ENCODE measurements at regions not wholly inside any gene's neighbourhood (a gene's known extent, or its start where the extent isn't known, plus 50 kb on each side); places are given as distances from the start of the nearest gene placed in this dataset.

DNA sequence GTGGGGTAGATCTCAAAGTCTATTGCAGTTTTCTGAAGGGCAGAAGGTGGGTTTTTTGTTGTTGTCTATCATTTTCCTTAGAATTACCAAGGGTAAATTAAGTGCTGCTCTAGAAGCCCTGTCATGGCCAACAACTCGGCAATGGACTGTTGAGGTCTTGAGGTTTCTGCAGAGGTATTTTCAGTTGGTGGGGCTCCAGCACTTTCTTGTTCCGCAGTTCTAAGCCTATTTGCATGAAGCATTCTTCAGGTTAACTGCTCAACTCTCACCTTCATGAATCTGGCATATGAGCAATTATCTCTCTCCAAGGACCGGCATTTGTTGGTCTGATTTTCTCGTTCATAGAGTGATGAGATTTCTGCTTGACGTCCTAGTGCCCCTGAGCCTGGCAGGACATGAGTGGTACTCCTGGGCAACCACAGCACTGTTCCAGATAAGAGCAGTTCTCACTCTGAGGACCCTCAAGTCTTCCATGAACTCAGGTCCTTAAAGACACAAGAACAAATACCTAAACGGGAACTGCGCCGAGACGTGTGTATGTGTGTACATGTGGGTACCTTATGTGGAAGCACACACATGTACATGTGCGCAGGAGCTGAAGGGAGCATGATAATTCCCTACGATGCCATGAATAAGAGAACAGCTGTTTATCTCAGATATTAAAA lies 544.5 kb downstream of the CSNK1G3 start:
- Mint-ChIP-seq H3K4me3 (no peak overlapping the region), H3K9me3 (no peaks in the 10 kb centered on the region), H3K4me1 (no peaks in the 10 kb centered on the region), H3K27ac (no peak overlapping the region), H3K27me3 (peaks cover 1% of the 10 kb centered on the region), H3K36me3 (no peaks in the 10 kb centered on the region)

DNA sequence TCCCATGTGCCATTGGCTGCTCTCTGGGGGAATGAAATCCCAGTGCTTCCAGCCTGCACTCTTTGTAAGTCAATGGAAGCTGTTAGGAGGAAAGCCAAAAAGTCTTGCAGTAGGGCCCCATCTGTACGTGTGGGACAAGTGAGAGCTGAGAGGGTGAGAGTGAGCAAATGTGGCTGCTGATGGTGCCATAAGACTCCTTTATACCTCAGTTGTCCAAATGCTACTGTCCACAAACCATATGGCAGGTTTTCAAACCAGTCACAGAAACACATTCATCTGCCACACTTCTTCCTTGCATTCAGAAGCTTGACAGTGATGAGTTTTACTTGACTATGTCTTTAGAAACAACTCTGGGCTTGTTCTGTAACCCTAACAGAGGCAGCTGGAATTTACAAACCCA lies 543.8 kb downstream of the CSNK1G3 start:
- no peaks in the 10 kb centered on the region for H3K36me3 Mint-ChIP-seq
- no peaks in the 10 kb centered on the region for H3K9me3 Mint-ChIP-seq
- peaks cover 1% of the 10 kb centered on the region for H3K27me3 Mint-ChIP-seq
- no peak overlapping the region for H3K27ac Mint-ChIP-seq
- no peaks in the 10 kb centered on the region for H3K4me1 Mint-ChIP-seq
- H3K4me3 Mint-ChIP-seq = no peak overlapping the region

DNA sequence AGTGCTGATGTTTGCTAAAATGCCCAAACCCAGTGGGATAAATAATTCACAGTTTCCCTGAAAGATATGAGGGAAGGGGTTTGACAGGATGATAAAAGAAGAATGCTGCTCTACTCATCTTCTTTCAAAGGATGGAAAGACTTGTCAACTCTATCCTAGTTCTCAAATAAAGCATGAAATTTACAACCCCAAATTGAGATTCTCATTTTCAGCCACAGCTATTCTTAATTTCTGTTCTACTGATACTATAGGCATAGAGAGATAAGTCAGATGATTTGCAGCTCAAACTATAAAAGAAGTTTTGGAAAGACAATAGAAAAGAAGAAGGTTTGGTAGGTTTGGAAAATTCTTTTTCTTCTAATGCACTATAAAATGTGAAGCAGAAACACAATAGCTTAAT lies 542.6 kb downstream of the CSNK1G3 start:
- Mint-ChIP-seq H3K4me3 (no peak overlapping the region), H3K4me1 (no peaks in the 10 kb centered on the region), H3K36me3 (no peaks in the 10 kb centered on the region), H3K9me3 (no peaks in the 10 kb centered on the region), H3K27me3 (peaks cover 1% of the 10 kb centered on the region), H3K27ac (no peak overlapping the region)

DNA sequence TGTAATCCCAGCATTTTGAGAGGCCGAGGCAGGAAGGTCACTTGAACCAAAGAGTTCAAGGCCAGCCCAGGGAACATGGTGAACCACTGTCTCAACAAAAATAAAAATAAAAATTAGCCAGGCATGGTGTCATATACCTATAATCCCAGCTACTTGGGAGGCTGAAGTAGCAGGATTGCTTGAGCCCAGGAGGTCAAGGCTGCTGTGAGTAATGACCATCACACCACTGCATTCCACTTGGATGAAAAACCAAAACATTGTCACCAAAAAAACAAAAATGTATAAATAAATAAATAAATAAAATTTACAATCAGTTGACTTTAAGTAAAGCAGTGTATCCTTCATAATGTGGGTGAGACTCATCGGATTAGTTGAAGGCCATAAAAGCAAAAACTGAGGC lies 541.4 kb downstream of the CSNK1G3 start:
- Mint-ChIP-seq H3K4me3 (no peak overlapping the region), H3K27ac (no peak overlapping the region), H3K36me3 (no peaks in the 10 kb centered on the region), H3K4me1 (no peaks in the 10 kb centered on the region), H3K27me3 (peaks cover 1% of the 10 kb centered on the region), H3K9me3 (peaks cover 2% of the 10 kb centered on the region)

DNA sequence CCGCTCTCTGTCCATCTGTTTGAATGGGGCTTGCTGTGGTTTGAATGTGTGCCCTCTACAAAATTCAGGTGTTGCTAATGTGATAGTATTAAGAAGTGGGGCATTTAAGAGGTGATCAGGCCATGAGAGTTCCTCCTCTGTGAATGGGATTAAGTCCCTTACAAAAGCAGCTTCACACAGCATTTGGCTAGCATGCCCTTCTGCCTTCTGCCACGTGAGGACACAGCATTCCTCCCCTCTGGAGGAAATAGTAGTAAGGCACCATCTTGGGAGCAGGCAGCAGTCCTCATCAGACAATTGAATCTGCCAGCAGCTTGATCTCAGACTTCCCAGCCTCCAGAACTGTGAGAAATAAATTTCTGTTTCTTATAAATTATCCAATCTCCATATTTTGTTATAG lies 540.2 kb downstream of the CSNK1G3 start:
- H3K36me3 Mint-ChIP-seq = no peaks in the 10 kb centered on the region
- H3K27me3 Mint-ChIP-seq = peaks cover under 1% of the 10 kb centered on the region
- H3K4me3 Mint-ChIP-seq = no peak overlapping the region
- H3K27ac Mint-ChIP-seq = no peak overlapping the region
- H3K4me1 Mint-ChIP-seq = no peaks in the 10 kb centered on the region
- peaks cover 4% of the 10 kb centered on the region for H3K9me3 Mint-ChIP-seq

DNA sequence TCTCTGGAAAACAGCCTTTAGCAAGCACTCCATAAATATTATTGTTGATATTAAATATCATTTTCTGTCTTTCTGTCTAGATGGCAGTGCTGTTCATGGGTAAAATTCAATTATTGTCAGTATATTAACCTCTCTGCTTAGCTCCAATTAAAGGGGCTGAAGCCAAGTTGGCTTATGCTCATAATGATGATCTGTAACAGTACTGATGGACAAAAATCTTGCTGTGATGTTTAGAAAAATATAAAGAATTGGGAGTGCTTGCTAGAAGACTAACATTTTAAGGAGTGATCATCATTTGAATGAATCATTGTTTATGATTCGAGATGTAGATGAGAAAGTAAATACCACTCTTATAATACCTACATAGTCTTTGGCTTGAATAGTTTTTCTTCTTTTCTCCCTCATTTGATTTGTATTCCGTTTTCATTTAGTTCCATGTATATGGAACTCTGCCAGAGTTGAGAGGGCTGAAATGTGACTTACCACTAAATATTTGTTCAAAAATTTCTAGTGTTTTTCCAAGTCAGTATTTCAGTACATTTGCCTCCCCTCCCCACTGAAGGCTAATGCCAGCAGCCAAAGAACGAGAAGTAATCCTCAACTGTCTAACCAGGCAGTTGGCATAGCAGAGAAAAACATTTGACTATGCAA lies 538.3 kb downstream of the CSNK1G3 start:
- H3K36me3 Mint-ChIP-seq = no peaks in the 10 kb centered on the region
- no peak overlapping the region for H3K27ac Mint-ChIP-seq
- H3K4me1 Mint-ChIP-seq = no peaks in the 10 kb centered on the region

DNA sequence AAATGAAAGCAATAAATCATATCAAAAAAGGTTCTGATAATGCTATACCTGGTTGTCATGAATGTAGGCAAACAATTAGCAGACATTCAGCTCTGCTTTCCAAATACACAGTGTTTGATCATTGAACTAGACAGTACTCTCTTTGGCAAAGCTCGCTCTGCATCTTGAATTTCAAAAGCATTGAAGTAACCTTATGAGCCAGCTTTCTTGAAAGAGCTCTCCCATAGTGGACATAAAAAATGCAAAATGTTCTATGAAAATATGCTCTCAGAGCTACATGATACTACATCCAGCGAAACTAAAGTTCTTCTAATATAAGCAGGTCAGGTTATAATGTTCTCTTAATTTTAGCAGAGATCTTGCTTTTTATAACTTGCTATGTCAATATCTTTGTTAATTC lies 533.4 kb downstream of the CSNK1G3 start:
- Mint-ChIP-seq H3K4me3 (no peak overlapping the region), H3K36me3 (no peaks in the 10 kb centered on the region), H3K27me3 (no peaks in the 10 kb centered on the region), H3K4me1 (no peaks in the 10 kb centered on the region), H3K27ac (no peak overlapping the region), H3K9me3 (peaks cover 4% of the 10 kb centered on the region)

More for the DNA sequence above, 538.3 kb downstream of the CSNK1G3 start:
- H3K9me3 Mint-ChIP-seq = peaks cover 4% of the 10 kb centered on the region
- no peaks in the 10 kb centered on the region for H3K27me3 Mint-ChIP-seq
- H3K4me3 Mint-ChIP-seq = no peak overlapping the region

DNA sequence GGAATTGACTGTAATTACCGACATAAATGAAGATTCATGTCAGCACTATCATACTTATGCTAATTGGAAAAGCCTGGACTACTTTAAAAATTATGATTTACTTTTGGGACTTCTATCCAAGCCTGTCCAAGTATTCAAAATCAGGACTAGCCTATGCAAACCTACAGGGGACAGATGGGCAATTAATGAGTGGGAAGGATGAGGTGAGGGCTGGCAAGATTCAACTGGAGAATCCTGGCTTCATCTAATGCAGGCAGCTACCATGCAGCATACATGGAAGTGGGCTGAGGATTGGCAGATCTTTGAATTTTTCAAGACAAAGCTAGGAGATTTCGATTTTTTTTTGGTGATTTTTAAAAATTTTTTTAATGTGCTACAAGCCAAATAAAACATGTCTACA lies 532.6 kb downstream of the CSNK1G3 start:
- H3K27me3 Mint-ChIP-seq = no peaks in the 10 kb centered on the region
- no peaks in the 10 kb centered on the region for H3K4me1 Mint-ChIP-seq
- H3K9me3 Mint-ChIP-seq = peaks cover 4% of the 10 kb centered on the region
- H3K27ac Mint-ChIP-seq = no peak overlapping the region
- H3K36me3 Mint-ChIP-seq = no peaks in the 10 kb centered on the region
- no peak overlapping the region for H3K4me3 Mint-ChIP-seq

DNA sequence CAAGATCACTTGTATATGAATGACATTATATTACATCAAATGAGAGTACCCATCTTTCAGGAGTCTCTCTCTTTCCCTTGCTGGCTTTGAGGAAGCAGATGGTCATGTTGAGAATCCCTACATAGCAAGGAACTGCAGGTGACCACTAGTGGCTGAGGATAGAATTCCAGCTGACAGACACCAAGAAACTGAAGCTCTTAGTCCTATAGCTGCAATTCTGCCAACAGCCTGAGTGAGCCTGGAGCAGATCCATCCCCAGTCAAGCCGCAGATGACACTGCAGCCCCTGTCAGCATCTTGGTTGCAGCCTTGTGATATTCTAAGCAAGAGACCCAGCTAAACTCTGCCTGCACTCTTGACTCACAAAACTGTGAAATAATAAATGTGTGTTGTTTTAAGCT lies 531.5 kb downstream of the CSNK1G3 start:
- Mint-ChIP-seq H3K27me3 (no peaks in the 10 kb centered on the region), H3K9me3 (peaks cover 4% of the 10 kb centered on the region), H3K4me3 (no peak overlapping the region), H3K27ac (no peak overlapping the region), H3K36me3 (no peaks in the 10 kb centered on the region), H3K4me1 (no peaks in the 10 kb centered on the region)

DNA sequence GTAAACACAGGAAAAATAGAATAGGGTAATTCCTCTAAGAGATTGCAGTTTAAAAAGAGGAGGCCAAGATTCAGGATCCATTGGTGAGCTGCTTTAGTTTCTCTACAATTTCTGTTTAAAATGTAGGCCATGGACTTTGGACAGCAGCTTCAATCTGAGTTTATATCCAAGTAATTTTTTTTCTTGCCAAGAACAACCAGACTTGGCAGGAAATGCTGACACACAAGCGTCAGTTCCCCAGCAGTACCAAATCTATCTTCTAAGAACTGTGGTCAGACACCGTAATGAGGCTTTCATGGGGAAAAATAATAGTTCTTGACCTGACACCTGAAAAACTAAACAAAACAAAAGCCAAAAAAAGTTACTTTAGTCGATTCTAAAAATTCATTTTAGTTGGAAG lies 528.8 kb downstream of the CSNK1G3 start:
- no peak overlapping the region for H3K4me3 Mint-ChIP-seq
- no peaks in the 10 kb centered on the region for H3K27me3 Mint-ChIP-seq
- H3K36me3 Mint-ChIP-seq = no peaks in the 10 kb centered on the region
- no peaks in the 10 kb centered on the region for H3K9me3 Mint-ChIP-seq
- no peak overlapping the region for H3K27ac Mint-ChIP-seq
- H3K4me1 Mint-ChIP-seq = no peaks in the 10 kb centered on the region

DNA sequence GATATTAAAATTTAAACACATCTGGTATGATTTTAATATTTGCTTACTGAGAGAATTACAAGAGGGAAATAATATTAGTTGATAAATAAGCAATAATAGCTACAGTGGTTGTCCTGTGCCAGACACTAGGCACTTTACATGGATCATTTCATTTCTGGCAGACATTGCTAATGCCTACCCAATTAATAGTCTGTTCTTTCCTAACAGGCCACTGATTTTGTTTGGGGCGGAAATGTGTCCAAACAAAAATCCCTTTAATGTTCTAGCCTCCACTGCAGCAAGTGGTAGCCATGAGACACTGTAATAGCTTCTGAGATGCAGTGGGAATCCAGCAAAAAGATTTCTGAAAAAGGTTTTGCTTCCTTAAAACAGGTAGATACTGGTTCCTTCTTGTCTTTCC lies 527.4 kb downstream of the CSNK1G3 start:
- Mint-ChIP-seq H3K36me3 (no peaks in the 10 kb centered on the region), H3K4me3 (no peak overlapping the region), H3K27me3 (no peaks in the 10 kb centered on the region), H3K4me1 (no peaks in the 10 kb centered on the region), H3K9me3 (no peaks in the 10 kb centered on the region), H3K27ac (no peak overlapping the region)

DNA sequence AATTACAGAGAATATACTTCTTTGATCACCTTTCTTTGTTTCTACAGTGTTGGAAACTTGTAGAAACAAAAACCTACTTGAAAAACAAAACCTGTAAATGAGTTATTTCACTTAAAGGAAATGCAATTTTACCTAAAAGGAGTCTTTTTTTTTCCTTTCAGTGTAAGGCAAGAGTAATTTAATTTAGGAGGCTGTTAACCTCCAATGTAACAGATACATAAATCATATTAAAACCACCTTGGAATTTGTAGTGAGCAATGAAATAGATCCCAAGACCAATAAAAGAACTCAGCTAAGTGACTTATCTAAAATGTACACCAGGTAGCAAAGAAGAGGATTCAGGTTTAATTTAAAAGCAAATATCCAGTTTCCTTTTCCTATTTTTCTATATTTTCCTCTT lies 524.8 kb downstream of the CSNK1G3 start:
- no peak overlapping the region for H3K27ac Mint-ChIP-seq
- no peaks in the 10 kb centered on the region for H3K36me3 Mint-ChIP-seq
- no peak overlapping the region for H3K4me3 Mint-ChIP-seq
- no peaks in the 10 kb centered on the region for H3K4me1 Mint-ChIP-seq
- no peaks in the 10 kb centered on the region for H3K27me3 Mint-ChIP-seq
- no peaks in the 10 kb centered on the region for H3K9me3 Mint-ChIP-seq

DNA sequence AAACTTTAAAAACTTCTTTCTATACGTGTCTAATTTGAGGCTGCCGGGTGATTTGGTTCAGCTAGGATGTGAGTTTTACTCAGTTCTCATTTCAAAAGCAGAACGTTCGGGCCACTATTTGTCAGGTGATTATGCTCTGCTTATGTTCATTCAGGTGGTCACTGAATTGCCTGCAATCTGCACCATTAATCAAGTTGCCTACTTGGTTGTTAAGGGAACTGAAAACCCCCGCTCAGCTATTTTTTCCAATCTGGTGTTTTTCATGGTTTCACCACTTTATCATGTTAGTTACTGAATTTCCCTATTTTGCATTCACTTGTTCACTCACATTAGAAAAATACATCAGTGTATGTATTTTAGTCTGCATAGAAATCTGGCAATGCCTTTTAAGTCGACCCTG lies 523.0 kb downstream of the CSNK1G3 start:
- no peaks in the 10 kb centered on the region for H3K9me3 Mint-ChIP-seq
- H3K4me1 Mint-ChIP-seq = no peaks in the 10 kb centered on the region
- no peak overlapping the region for H3K4me3 Mint-ChIP-seq
- H3K27ac Mint-ChIP-seq = no peak overlapping the region
- H3K36me3 Mint-ChIP-seq = no peaks in the 10 kb centered on the region
- H3K27me3 Mint-ChIP-seq = no peaks in the 10 kb centered on the region

DNA sequence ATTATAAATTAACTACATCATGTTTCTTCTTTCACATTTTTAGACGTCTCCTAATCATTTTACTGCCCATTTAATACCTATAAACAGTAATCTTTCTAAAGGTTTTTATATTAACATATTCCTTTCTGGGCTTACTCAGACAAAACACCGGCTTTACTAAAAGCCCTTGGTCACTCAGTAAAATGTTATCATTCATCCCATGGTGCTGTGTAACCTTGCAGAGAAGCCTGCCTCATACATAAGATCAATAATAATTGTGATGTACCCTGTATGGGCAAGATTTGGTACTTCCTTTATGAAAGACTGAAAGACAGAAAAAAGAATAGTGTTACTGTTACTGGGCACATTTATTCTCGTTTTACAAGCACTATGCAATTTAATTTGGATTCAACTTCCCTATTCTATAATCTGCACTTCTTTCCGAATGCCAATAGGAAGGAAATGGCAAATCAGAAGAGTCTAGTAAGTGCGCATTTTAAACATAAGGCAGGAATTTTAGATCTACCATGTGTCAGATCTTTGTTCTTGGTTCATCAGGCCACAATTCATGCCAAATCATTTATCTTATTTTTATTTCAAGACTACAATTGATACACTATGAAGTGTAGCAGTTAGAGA lies 522.2 kb downstream of the CSNK1G3 start:
- Mint-ChIP-seq H3K27ac (no peak overlapping the region), H3K4me3 (no peak overlapping the region), H3K27me3 (no peaks in the 10 kb centered on the region), H3K36me3 (no peaks in the 10 kb centered on the region), H3K9me3 (no peaks in the 10 kb centered on the region), H3K4me1 (no peaks in the 10 kb centered on the region)

DNA sequence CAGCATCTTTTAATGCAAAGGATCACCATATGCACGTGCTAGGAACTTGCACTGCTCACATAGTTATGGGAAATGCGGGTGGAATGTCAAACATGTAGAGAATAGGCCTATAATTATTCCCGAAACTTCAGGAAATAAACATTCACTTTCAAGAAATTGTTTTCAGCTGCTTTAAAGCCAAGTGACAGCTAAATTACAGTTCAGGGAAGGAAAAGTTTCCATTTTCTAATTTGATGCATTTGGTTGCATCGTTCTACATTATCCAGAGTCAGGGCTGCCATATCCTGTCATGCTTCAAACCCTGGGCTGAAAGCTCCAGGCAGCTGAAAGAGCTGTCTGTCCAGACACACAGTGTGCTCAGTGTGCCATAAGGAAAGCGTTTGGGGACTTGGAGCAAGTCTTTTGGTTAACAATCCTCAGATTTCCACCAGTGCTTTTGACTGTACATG lies 518.1 kb downstream of the CSNK1G3 start:
- H3K4me3 Mint-ChIP-seq = no peak overlapping the region
- no peaks in the 10 kb centered on the region for H3K36me3 Mint-ChIP-seq
- no peaks in the 10 kb centered on the region for H3K27me3 Mint-ChIP-seq
- no peaks in the 10 kb centered on the region for H3K4me1 Mint-ChIP-seq
- no peak overlapping the region for H3K27ac Mint-ChIP-seq
- no peaks in the 10 kb centered on the region for H3K9me3 Mint-ChIP-seq

DNA sequence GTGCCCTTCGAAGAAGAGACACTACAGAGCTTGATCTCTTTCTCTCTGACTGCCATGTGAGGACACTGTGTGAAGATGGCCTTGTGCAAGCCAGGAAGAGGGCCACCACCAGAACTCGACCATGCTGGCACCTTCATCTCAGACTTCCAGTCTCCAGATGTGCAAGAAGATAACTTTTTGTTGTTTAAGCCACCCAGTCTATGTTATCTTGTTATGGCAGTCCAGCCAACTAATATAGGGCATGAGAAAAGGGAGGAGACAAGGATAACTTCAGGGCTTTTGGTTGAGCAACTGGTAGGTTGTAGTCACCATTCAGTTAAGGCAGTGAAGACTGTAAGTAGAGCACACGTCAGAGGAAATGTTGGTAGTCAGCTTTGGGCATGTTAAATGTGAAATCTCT lies 515.5 kb downstream of the CSNK1G3 start:
- Mint-ChIP-seq H3K9me3 (no peaks in the 10 kb centered on the region), H3K27ac (no peak overlapping the region), H3K36me3 (no peaks in the 10 kb centered on the region), H3K27me3 (no peaks in the 10 kb centered on the region), H3K4me3 (no peak overlapping the region), H3K4me1 (no peaks in the 10 kb centered on the region)

All from activated naive CD4-positive, alpha-beta T cell treated with anti-CD3 and anti-CD28 coated beads, Interleukin-2, amount 50 U/mL, for 24 hours (primary cell).